ENCODE measurements at regions not wholly inside any gene's neighbourhood (a gene's known extent, or its start where the extent isn't known, plus 50 kb on each side); places are given as distances from the start of the nearest gene placed in this dataset.

- no peak overlapping the region for H3K4me3 ChIP-seq (ENCODE audit: low read depth, low read length)
- DNase-seq (ENCODE audit: low read depth), result peak; percentile 17
- no peak for TF ChIP-seq CTCF (IDR thresholded peaks at IDR 0.05; ENCODE audit: insufficient read depth, low read depth, low read length, missing control alignments)
Observed at GRCh38 chr16:47928008-47928407, 227.8 kb downstream of the ABCC12 start.

GRCh38 chr16:47927330-47927729 is 228.5 kb downstream of the ABCC12 start:
- no peak for DNase-seq (ENCODE audit: low read depth)
- no peak overlapping the region for H3K4me3 ChIP-seq (ENCODE audit: low read depth, low read length)
- TF ChIP-seq CTCF (IDR thresholded peaks at IDR 0.05; ENCODE audit: insufficient read depth, low read depth, low read length, missing control alignments), result no peak

- TF ChIP-seq CTCF (IDR thresholded peaks at IDR 0.05; ENCODE audit: insufficient read depth, low read depth, low read length, missing control alignments), result no peak
- H3K4me3 ChIP-seq (ENCODE audit: low read depth, low read length), result no peak overlapping the region
- no peak for DNase-seq (ENCODE audit: low read depth)
Observed at GRCh38 chr16:47925811-47926460, 229.9 kb downstream of the ABCC12 start.

GRCh38 chr16:47924950-47925349 is 230.8 kb downstream of the ABCC12 start:
- no peak for DNase-seq (ENCODE audit: low read depth)
- TF ChIP-seq CTCF (IDR thresholded peaks at IDR 0.05; ENCODE audit: insufficient read depth, low read depth, low read length, missing control alignments), result no peak
- H3K4me3 ChIP-seq (ENCODE audit: low read depth, low read length), result no peak overlapping the region

- TF ChIP-seq CTCF (IDR thresholded peaks at IDR 0.05; ENCODE audit: insufficient read depth, low read depth, low read length, missing control alignments), result no peak
- no peak overlapping the region for H3K4me3 ChIP-seq (ENCODE audit: low read depth, low read length)
- DNase-seq (ENCODE audit: low read depth), result no peak
Observed at GRCh38 chr16:47921535-47921934, 234.3 kb downstream of the ABCC12 start.

GRCh38 chr16:47920709-47921108 is 235.1 kb downstream of the ABCC12 start:
- no peak for TF ChIP-seq CTCF (IDR thresholded peaks at IDR 0.05; ENCODE audit: insufficient read depth, low read depth, low read length, missing control alignments)
- DNase-seq (ENCODE audit: low read depth), result no peak

GRCh38 chr16:47917118-47917517 is 238.7 kb downstream of the ABCC12 start:
- DNase-seq (ENCODE audit: low read depth), result no peak
- no peak overlapping the region for H3K4me3 ChIP-seq (ENCODE audit: low read depth, low read length)
- no peak for TF ChIP-seq CTCF (IDR thresholded peaks at IDR 0.05; ENCODE audit: insufficient read depth, low read depth, low read length, missing control alignments)

More at GRCh38 chr16:47920709-47921108, 235.1 kb downstream of the ABCC12 start:
- no peak overlapping the region for H3K4me3 ChIP-seq (ENCODE audit: low read depth, low read length)
